Loucy (cell line): ENCODE measurements at regions not wholly inside any gene's neighbourhood (a gene's known extent, or its start where the extent isn't known, plus 50 kb on each side); places are given as distances from the start of the nearest gene placed in this dataset.
"Not testable (repeated sequence)": the region's sequence is repeated elsewhere in the genome, so short reads cannot be mapped to it uniquely, and the experiment has no call there.

Source experiments
- H2AFZ ChIP-seq: fragments of 200-600 bp; sonication (generic); 2 replicates; pipeline ENCODE4 v1.6.0; 2016; ENCODE audit warnings: antibody characterized with exemption, mild to moderate bottlenecking, low read length, moderate library complexity
- H3F3A ChIP-seq: fragments of 200-600 bp; 2 replicates; pipeline ENCODE4 v1.6.0; 2016; ENCODE audit warnings: antibody characterized with exemption, low read depth, mild to moderate bottlenecking
- H3K27me3 ChIP-seq: fragments of 200-600 bp; sonication (generic); 2 replicates; pipeline ENCODE4 v1.6.1; 2014; ENCODE audit warnings: low read length, mild to moderate bottlenecking; ENCODE audit not compliant: insufficient read depth, poor library complexity, severe bottlenecking
- H3K36me3 ChIP-seq: fragments of 200-600 bp; sonication (generic); 2 replicates; pipeline ENCODE4 v1.6.1; 2016; ENCODE audit warnings: low read length; ENCODE audit not compliant: insufficient read depth
- H3K4me1 ChIP-seq: fragments of 200-600 bp; sonication (generic); 2 replicates; pipeline ENCODE4 v1.5.1; 2014; ENCODE audit warnings: low read length, mild to moderate bottlenecking; ENCODE audit not compliant: insufficient read depth, poor library complexity, severe bottlenecking
- H3K4me2 ChIP-seq: fragments of 200-600 bp; sonication (generic); 2 replicates; pipeline ENCODE4 v1.6.0; 2014; ENCODE audit warnings: antibody characterized with exemption, low read length, low read depth, mild to moderate bottlenecking; ENCODE audit not compliant: poor library complexity, severe bottlenecking
- H3K4me3 ChIP-seq: fragments of 200-600 bp; sonication (generic); 2 replicates; pipeline ENCODE4 v1.5.1; 2014; ENCODE audit warnings: low read length, mild to moderate bottlenecking, mixed read lengths; ENCODE audit not compliant: poor library complexity, severe bottlenecking
- H3K79me2 ChIP-seq: fragments of 200-600 bp; sonication (generic); 2 replicates; pipeline ENCODE4 v1.6.1; 2014; ENCODE audit warnings: low read length; ENCODE audit not compliant: insufficient read depth
- H3K9ac ChIP-seq: fragments of 200-600 bp; sonication (generic); 2 replicates; pipeline ENCODE4 v1.6.0; 2014; ENCODE audit warnings: mild to moderate bottlenecking, low read depth, low read length, moderate library complexity; ENCODE audit not compliant: poor library complexity, severe bottlenecking
- H3K9me2 ChIP-seq: fragments of 200-600 bp; sonication (generic); replicated peaks from 2 replicates; pipeline ENCODE4 v1.6.1; 2016; ENCODE audit warnings: low read depth, low read length, mixed read lengths
- H3K9me3 ChIP-seq: fragments of 200-600 bp; sonication (generic); 2 replicates; pipeline ENCODE4 v1.6.1; 2014; ENCODE audit warnings: mild to moderate bottlenecking, antibody characterized with exemption, low read length, low read depth; ENCODE audit not compliant: insufficient read depth
- H4K20me1 ChIP-seq: fragments of 200-600 bp; sonication (generic); 2 replicates; pipeline ENCODE4 v1.6.0; 2014; ENCODE audit warnings: antibody characterized with exemption, low read length, mild to moderate bottlenecking; ENCODE audit not compliant: insufficient read depth, poor library complexity, severe bottlenecking
- EZH2phosphoT487 ChIP-seq: fragments of 200-600 bp; IDR thresholded peaks from 2 replicates; pipeline ENCODE4 v1.6.1; 2018; ENCODE audit warnings: antibody characterized with exemption, mild to moderate bottlenecking, moderate library complexity, borderline replicate concordance
- TF ChIP-seq, protein P1 (sequence below): fragments of 200-600 bp; sonication (generic); conservative IDR thresholded peaks from 2 replicates; pipeline ENCODE4 v1.5.1; 2014; ENCODE audit warnings: mild to moderate bottlenecking, antibody characterized with exemption, low read length

DNA sequence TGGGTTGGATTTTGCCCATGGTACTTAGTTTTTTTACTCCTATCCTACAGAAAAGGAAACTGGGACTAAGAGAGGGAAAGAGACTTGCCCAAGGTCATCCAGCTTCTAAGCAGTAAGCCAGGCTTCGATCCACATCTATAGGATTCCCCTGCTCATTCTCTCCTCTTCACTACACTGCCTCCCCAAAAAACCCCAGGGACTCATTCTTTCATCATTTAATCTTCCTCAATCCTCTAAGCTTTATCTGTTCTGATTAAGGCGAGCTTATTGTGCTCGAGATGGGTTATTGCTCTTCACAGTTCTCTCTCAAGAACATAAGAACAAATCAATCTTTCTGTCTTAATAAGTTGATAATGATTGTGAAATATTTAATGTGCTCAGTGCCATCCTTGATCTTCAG is 511.1 kb upstream of the BRINP1 start:
- H3F3A ChIP-seq = no peaks in the 10 kb centered on the region
- TF ChIP-seq EZH2phosphoT487 = no peak
- TF ChIP-seq, protein P1, sequence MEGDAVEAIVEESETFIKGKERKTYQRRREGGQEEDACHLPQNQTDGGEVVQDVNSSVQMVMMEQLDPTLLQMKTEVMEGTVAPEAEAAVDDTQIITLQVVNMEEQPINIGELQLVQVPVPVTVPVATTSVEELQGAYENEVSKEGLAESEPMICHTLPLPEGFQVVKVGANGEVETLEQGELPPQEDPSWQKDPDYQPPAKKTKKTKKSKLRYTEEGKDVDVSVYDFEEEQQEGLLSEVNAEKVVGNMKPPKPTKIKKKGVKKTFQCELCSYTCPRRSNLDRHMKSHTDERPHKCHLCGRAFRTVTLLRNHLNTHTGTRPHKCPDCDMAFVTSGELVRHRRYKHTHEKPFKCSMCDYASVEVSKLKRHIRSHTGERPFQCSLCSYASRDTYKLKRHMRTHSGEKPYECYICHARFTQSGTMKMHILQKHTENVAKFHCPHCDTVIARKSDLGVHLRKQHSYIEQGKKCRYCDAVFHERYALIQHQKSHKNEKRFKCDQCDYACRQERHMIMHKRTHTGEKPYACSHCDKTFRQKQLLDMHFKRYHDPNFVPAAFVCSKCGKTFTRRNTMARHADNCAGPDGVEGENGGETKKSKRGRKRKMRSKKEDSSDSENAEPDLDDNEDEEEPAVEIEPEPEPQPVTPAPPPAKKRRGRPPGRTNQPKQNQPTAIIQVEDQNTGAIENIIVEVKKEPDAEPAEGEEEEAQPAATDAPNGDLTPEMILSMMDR = no peak
- no peaks in the 10 kb centered on the region for H3K79me2 ChIP-seq
- H3K36me3 ChIP-seq = no peaks in the 10 kb centered on the region
- no peak overlapping the region for H2AFZ ChIP-seq
- no peak overlapping the region for H3K4me2 ChIP-seq
- H3K9ac ChIP-seq = no peak overlapping the region
- no peaks in the 10 kb centered on the region for H4K20me1 ChIP-seq
- no peak overlapping the region for H3K4me3 ChIP-seq
- H3K9me2 ChIP-seq = no peaks in the 10 kb centered on the region
- no peaks in the 10 kb centered on the region for H3K4me1 ChIP-seq
- H3K27me3 ChIP-seq = no peaks in the 10 kb centered on the region
- H3K9me3 ChIP-seq = no peaks in the 10 kb centered on the region

DNA sequence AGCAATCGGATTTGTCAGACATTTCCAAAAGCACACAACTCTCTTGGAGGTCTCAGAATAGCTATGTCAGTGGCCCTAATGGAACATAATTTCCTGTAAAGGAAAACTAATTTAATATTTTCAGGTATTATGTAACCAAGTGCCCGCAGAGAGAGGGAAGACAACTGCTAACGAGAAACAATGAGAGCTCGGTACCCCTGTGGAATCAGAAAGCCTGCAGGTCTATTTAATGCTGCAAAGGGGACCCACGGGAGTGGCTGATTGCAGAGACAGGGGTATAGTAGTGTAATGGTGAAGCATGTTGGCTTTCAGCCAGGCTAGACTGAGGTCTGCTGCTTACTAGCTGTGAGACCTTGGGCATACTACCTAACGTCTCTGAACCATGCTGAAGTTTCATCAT is 508.1 kb upstream of the BRINP1 start:
- Histone ChIP-seq H3F3A (no peaks in the 10 kb centered on the region), H3K4me1 (no peaks in the 10 kb centered on the region)

DNA sequence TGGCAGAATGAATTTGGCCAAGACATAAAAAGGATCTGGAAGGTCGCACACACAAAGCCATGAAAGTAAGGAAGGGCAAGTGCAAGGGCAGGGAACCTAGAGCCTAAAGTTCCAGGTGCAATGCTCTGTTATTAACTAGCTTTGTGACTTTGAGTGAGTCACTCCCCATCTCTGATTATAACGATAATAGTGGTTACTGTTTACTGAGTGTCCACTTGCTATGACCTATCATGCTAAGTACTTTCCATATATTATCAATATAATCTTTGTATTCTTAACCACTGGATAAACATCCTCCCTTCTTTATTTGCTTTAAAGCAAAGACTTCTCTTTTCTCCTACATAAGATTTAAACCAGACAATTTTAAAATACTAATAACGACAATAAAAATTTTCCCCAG is 504.6 kb upstream of the BRINP1 start:
- Histone ChIP-seq H3K4me1 (no peaks in the 10 kb centered on the region), H3K27me3 (no peaks in the 10 kb centered on the region), H3K36me3 (no peaks in the 10 kb centered on the region), H3K9ac (no peak overlapping the region), H3K4me3 (no peak overlapping the region), H3K79me2 (no peaks in the 10 kb centered on the region), H4K20me1 (no peaks in the 10 kb centered on the region), H3K9me3 (no peaks in the 10 kb centered on the region), H3K9me2 (no peaks in the 10 kb centered on the region), H3K4me2 (no peak overlapping the region), H2AFZ (no peak overlapping the region), H3F3A (no peaks in the 10 kb centered on the region)
- TF ChIP-seq, protein P1 = no peak
- no peak for TF ChIP-seq EZH2phosphoT487

More for the DNA sequence above, 508.1 kb upstream of the BRINP1 start:
- no peaks in the 10 kb centered on the region for H3K9me3 ChIP-seq
- H3K79me2 ChIP-seq = no peaks in the 10 kb centered on the region
- H3K9ac ChIP-seq = no peak overlapping the region
- H3K9me2 ChIP-seq = no peaks in the 10 kb centered on the region
- no peaks in the 10 kb centered on the region for H3K27me3 ChIP-seq
- no peak overlapping the region for H3K4me2 ChIP-seq
- H3K36me3 ChIP-seq = no peaks in the 10 kb centered on the region
- H2AFZ ChIP-seq = no peak overlapping the region
- H3K4me3 ChIP-seq = no peak overlapping the region
- H4K20me1 ChIP-seq = no peaks in the 10 kb centered on the region
- no peak for TF ChIP-seq EZH2phosphoT487
- TF ChIP-seq, protein P1 = no peak

DNA sequence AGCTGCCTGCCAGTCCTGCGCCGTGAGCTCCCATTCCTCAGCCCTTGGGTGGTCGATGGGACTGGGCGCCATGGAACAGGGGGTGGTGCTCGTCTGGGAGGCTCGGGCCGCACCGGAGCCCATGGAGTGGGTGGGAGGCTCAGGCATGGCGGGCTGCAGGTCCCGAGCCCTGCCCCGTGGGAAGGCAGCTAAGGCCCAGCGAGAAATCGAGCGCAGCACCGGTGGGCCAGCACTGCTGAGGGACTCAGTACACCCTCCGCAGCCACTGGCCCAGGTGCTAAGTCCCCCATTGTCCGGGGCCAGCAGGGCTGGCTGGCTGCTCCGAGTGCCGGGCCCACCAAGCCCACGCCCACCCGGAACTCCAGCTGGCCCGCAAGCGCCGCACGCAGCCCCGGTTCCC is 501.0 kb upstream of the BRINP1 start:
- not testable (repeated sequence) for H3K4me1 ChIP-seq, H4K20me1 ChIP-seq, H3K36me3 ChIP-seq, H3K9ac ChIP-seq, H3K4me3 ChIP-seq, H2AFZ ChIP-seq, H3K27me3 ChIP-seq, H3K79me2 ChIP-seq, H3K4me2 ChIP-seq, H3K9me2 ChIP-seq, H3F3A ChIP-seq, H3K9me3 ChIP-seq
